PFSK-1 (cell line): ENCODE measurements at regions not wholly inside any gene's neighbourhood (a gene's known extent, or its start where the extent isn't known, plus 50 kb on each side); places are given as distances from the start of the nearest gene placed in this dataset.

Experiments used
- FOXP2 ChIP-seq: optimal IDR thresholded peaks from 2 replicates; pipeline ENCODE3; 2011; ENCODE audit warnings: borderline replicate concordance, control low read depth, inconsistent platforms; ENCODE audit not compliant: insufficient read depth; ENCODE audit errors: extremely low read length, extremely low read depth
- POLR2AphosphoS5 ChIP-seq: IDR thresholded peaks from 2 replicates; pipeline ENCODE4 v1.6.1; 2012; ENCODE audit warnings: low read depth, mild to moderate bottlenecking, control low read depth, low read length, moderate library complexity
- REST ChIP-seq, 2 experiments: IDR thresholded peaks; 2 replicates each; pipeline versions ENCODE4 v1.6.1 to v1.8.0; 2011 to 2012; ENCODE audit warnings: low read depth in 2 of 2, low read length in 2 of 2, control low read depth in 1 of 2, inconsistent platforms in 1 of 2, mild to moderate bottlenecking in 1 of 2, moderate library complexity in 1 of 2; ENCODE audit not compliant: insufficient read depth in 1 of 2
- SIN3A ChIP-seq: IDR thresholded peaks from 2 replicates; pipeline ENCODE4 v1.6.1; 2012; ENCODE audit warnings: mild to moderate bottlenecking, low read length, moderate library complexity, borderline replicate concordance; ENCODE audit not compliant: insufficient read depth
- TAF1 ChIP-seq: IDR thresholded peaks from 2 replicates; pipeline ENCODE4 v1.6.1; 2012; ENCODE audit warnings: low read length, control low read depth, borderline replicate concordance; ENCODE audit not compliant: insufficient read depth

- TF ChIP-seq REST (IDR thresholded peaks at IDR 0.05; ENCODE audit: insufficient read depth in 1 of 2, low read depth in 2 of 2, low read length in 2 of 2) (no peak), POLR2AphosphoS5 (no peak), SIN3A (no peak), TAF1 (no peak), FOXP2 (no peak)
Measured at GRCh38 chr3:144028798-144029411, 57.3 kb downstream of the DIPK2A start.

DNA sequence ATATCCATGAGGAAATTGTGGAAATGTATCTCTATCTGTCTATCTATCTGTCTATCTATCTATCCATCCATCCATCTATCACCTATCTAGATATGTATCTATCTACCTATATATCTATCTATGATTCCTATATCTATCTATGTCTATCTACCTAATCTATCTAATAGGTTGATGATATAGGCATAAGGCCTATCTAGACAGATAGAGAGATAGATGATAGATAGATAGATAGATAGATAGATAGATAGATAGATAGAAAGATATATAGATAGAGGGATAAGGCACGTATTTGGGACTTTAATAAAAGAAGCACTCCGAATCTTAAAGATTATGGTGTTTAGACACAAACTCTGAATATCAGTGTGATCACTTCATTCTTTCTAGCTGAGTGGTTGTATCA, 58.1 kb downstream of the DIPK2A start:
- TF ChIP-seq FOXP2 (no peak), POLR2AphosphoS5 (no peak), REST (IDR thresholded peaks at IDR 0.05; ENCODE audit: insufficient read depth in 1 of 2, low read depth in 2 of 2, low read length in 2 of 2) (no peak), SIN3A (no peak), TAF1 (no peak)

GRCh38 chr3:144031938-144032337, 60.3 kb downstream of the DIPK2A start:
- TF ChIP-seq REST (IDR thresholded peaks at IDR 0.05; ENCODE audit: insufficient read depth in 1 of 2, low read depth in 2 of 2, low read length in 2 of 2) (no peak), POLR2AphosphoS5 (no peak), TAF1 (no peak), FOXP2 (no peak), SIN3A (no peak)

GRCh38 chr3:144032531-144033239, 61.1 kb downstream of the DIPK2A start:
- TF ChIP-seq TAF1: no peak
- no peak for TF ChIP-seq POLR2AphosphoS5
- no peak for TF ChIP-seq SIN3A
- no peak for TF ChIP-seq REST (IDR thresholded peaks at IDR 0.05; ENCODE audit: insufficient read depth in 1 of 2, low read depth in 2 of 2, low read length in 2 of 2)
- no peak for TF ChIP-seq FOXP2
